ENCODE measurements at regions not wholly inside any gene's neighbourhood (a gene's known extent, or its start where the extent isn't known, plus 50 kb on each side); places are given as distances from the start of the nearest gene placed in this dataset.

- TF ChIP-seq CTCF (IDR thresholded peaks at IDR 0.05), result no peak
Observed at GRCh38 chr5:163997965-163998364, 492.5 kb downstream of the MAT2B start.

GRCh38 chr5:164000241-164000640, 494.8 kb downstream of the MAT2B start:
- no peak for TF ChIP-seq CTCF (IDR thresholded peaks at IDR 0.05)

GRCh38 chr5:164000819-164001218, 495.4 kb downstream of the MAT2B start:
- TF ChIP-seq CTCF (IDR thresholded peaks at IDR 0.05), result no peak

GRCh38 chr5:164002214-164002613, 496.8 kb downstream of the MAT2B start:
- TF ChIP-seq CTCF (IDR thresholded peaks at IDR 0.05), result no peak

- TF ChIP-seq CTCF (IDR thresholded peaks at IDR 0.05), result no peak
Observed at GRCh38 chr5:164002628-164003027, 497.2 kb downstream of the MAT2B start.

GRCh38 chr5:164005071-164005470, 499.7 kb downstream of the MAT2B start:
- no peak for TF ChIP-seq CTCF (IDR thresholded peaks at IDR 0.05)

- no peak for TF ChIP-seq CTCF (IDR thresholded peaks at IDR 0.05)
Observed at GRCh38 chr5:164007064-164007463, 501.6 kb downstream of the MAT2B start.

- no peak for TF ChIP-seq CTCF (IDR thresholded peaks at IDR 0.05)
Observed at GRCh38 chr5:164009621-164010020, 504.2 kb downstream of the MAT2B start.

Data from LNCAP (cell line).